ENCODE measurements at regions not wholly inside any gene's neighbourhood (a gene's known extent, or its start where the extent isn't known, plus 50 kb on each side); places are given as distances from the start of the nearest gene placed in this dataset.
"Not testable (repeated sequence)": the region's sequence is repeated elsewhere in the genome, so short reads cannot be mapped to it uniquely, and the experiment has no call there.

- not testable (repeated sequence) for H3K4me1 Mint-ChIP-seq
Measured at GRCh38 chr4:131724847-131725246, 1424.2 kb upstream of the PCDH10 start.

DNA sequence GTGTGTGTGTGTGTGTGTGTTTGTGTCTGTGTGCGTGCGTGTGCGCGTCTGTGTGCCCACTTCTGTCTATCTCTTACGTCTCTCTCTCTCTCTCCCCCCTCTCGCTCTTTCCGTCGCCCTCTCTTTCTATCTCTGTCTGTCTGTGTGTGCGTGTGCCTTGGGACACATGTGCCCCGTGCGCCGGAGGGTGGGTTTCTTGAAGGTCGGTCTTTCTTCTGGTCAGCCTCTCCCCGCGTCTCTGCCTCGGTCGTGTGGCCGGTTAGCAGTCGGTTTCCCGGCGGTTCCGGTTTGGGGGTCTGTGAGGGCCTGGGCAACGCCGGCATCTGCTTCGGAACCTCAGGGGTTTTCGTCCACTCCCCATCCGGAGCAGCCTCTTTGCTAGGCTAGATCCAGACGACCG is 1423.6 kb upstream of the PCDH10 start:
- H3K4me1 Mint-ChIP-seq; H3K36me3 Mint-ChIP-seq; H3K4me3 Mint-ChIP-seq; H3K27me3 Mint-ChIP-seq (ENCODE audit: low read depth in 3 of 3); DNase-seq; H3K27ac Mint-ChIP-seq: not testable (repeated sequence)
- peaks cover 4 to 40% (median 18%) of the 10 kb centered on the region in 6 donors for H3K9me3 Mint-ChIP-seq

More at GRCh38 chr4:131724847-131725246, 1424.2 kb upstream of the PCDH10 start:
- not testable (repeated sequence) for H3K27ac Mint-ChIP-seq; H3K36me3 Mint-ChIP-seq; H3K27me3 Mint-ChIP-seq (ENCODE audit: low read depth in 3 of 3); H3K4me3 Mint-ChIP-seq
- DNase-seq: peak; percentile 24 to 43 (median 42)
- peaks cover 4 to 34% (median 18%) of the 10 kb centered on the region in 6 donors for H3K9me3 Mint-ChIP-seq

DNA sequence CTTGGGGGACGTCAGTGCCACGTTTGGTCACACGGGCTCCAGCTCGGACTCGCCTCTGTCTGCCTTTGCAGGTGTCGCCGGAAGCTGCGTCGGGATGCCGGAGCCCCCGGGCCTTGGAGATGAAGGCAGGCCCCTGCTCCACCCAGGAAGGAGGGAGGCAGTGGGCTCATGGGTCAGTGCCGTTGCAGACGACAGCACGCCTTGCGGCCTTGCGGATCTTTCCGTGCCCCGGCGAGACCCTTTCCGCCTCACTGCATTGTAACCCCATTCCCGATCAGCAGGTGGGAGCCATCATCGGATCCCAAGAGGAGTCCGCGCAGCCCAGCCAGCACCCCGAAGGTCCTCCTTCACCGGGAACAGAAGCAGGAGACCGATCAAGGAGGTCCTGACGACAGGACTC is 1422.2 kb upstream of the PCDH10 start:
- H3K4me3 Mint-ChIP-seq; H3K36me3 Mint-ChIP-seq; H3K27ac Mint-ChIP-seq; DNase-seq; H3K27me3 Mint-ChIP-seq (ENCODE audit: low read depth in 3 of 3); H3K4me1 Mint-ChIP-seq: not testable (repeated sequence)
- peaks cover 4 to 35% (median 14%) of the 10 kb centered on the region in 6 donors for H3K9me3 Mint-ChIP-seq

GRCh38 chr4:131727418-131727817 is 1421.7 kb upstream of the PCDH10 start:
- peaks cover 4 to 35% (median 12%) of the 10 kb centered on the region in 6 donors for H3K9me3 Mint-ChIP-seq
- DNase-seq: not testable (repeated sequence)

DNA sequence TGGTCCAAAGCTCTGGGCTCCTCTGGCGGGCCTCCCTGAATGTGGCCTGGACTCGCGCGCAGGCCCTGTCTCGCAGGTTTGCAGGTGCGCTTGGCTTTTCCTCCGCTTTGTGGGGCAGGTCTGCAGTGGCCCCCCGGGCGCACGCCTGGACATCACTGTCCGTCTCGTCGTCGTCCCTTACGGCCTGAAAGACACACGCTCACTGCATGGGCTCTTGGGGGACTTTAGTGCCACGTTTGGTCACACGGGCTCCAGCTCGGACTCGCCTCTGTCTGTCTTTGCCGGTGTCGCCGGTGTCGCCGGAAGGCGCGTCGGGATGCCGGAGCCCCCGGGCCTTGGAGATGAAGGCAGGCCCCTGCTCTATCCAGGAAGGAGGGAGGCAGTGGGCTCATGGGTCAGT is 1419.9 kb upstream of the PCDH10 start:
- H3K4me1 Mint-ChIP-seq; H3K36me3 Mint-ChIP-seq; H3K27ac Mint-ChIP-seq; H3K27me3 Mint-ChIP-seq (ENCODE audit: low read depth in 3 of 3); DNase-seq; H3K4me3 Mint-ChIP-seq: not testable (repeated sequence)
- peaks cover 0 to 35% (median 8%) of the 10 kb centered on the region in 6 donors for H3K9me3 Mint-ChIP-seq

More at GRCh38 chr4:131727418-131727817, 1421.7 kb upstream of the PCDH10 start:
- not testable (repeated sequence) for H3K36me3 Mint-ChIP-seq; H3K27ac Mint-ChIP-seq; H3K4me3 Mint-ChIP-seq; H3K4me1 Mint-ChIP-seq; H3K27me3 Mint-ChIP-seq (ENCODE audit: low read depth in 3 of 3)

DNA sequence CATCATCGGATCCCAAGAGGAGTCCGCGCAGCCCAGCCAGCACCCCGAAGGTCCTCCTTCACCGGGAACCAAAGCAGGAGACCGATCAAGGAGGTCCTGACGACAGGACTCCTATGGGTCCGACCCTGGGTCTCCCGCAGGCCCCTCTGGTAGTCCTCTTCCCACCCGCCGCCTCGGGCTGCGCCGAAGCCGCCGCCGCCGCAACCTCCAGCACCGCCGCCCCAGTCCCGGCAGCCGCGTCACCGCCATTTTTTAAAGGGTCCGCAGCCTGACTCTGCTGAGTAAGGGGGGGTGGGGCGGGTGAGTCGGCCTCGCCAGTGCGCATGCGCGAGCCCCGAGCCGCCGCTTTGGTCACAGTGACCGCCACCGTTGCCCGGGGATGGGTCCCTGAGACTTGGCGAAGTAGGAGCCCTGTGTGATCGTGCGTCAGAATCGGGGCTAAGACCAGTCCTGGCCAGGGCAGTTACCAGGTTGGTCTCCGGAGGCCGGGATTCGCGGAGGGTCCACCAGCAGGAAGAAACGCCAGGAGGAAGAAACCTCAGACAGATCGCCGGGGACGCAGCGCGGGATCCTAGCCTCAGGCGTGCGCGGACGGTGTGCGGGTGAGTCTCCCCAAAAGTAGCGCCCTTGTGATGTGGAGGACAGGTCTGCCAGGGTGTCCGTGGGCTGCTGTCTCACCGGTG is 1419.2 kb upstream of the PCDH10 start:
- H3K9me3 Mint-ChIP-seq: peaks cover 0 to 35% (median 8%) of the 10 kb centered on the region in 6 donors
- H3K4me3 Mint-ChIP-seq; H3K36me3 Mint-ChIP-seq; H3K27ac Mint-ChIP-seq; H3K27me3 Mint-ChIP-seq (ENCODE audit: low read depth in 3 of 3); H3K4me1 Mint-ChIP-seq; DNase-seq: not testable (repeated sequence)

- not testable (repeated sequence) for H3K4me1 Mint-ChIP-seq
Measured at GRCh38 chr4:131730574-131730973, 1418.5 kb upstream of the PCDH10 start.

GRCh38 chr4:131732034-131732630 is 1417.0 kb upstream of the PCDH10 start:
- not testable (repeated sequence) for H3K27me3 Mint-ChIP-seq (ENCODE audit: low read depth in 3 of 3); H3K36me3 Mint-ChIP-seq

More at GRCh38 chr4:131730574-131730973, 1418.5 kb upstream of the PCDH10 start:
- not testable (repeated sequence) for DNase-seq; H3K27me3 Mint-ChIP-seq (ENCODE audit: low read depth in 3 of 3); H3K27ac Mint-ChIP-seq; H3K36me3 Mint-ChIP-seq; H3K4me3 Mint-ChIP-seq
- peaks cover 0 to 30% (median 6%) of the 10 kb centered on the region in 6 donors for H3K9me3 Mint-ChIP-seq

GRCh38 chr4:131734321-131734720 is 1414.8 kb upstream of the PCDH10 start:
- H3K27me3 Mint-ChIP-seq (ENCODE audit: low read depth in 3 of 3); H3K36me3 Mint-ChIP-seq; DNase-seq; H3K4me1 Mint-ChIP-seq; H3K27ac Mint-ChIP-seq; H3K4me3 Mint-ChIP-seq: not testable (repeated sequence)
- peaks cover 0 to 20% (median 3%) of the 10 kb centered on the region in 6 donors for H3K9me3 Mint-ChIP-seq

More at GRCh38 chr4:131732034-131732630, 1417.0 kb upstream of the PCDH10 start:
- H3K4me1 Mint-ChIP-seq, H3K27ac Mint-ChIP-seq, H3K4me3 Mint-ChIP-seq, DNase-seq: not testable (repeated sequence)
- H3K9me3 Mint-ChIP-seq: peaks cover 0 to 25% (median 6%) of the 10 kb centered on the region in 6 donors

DNA sequence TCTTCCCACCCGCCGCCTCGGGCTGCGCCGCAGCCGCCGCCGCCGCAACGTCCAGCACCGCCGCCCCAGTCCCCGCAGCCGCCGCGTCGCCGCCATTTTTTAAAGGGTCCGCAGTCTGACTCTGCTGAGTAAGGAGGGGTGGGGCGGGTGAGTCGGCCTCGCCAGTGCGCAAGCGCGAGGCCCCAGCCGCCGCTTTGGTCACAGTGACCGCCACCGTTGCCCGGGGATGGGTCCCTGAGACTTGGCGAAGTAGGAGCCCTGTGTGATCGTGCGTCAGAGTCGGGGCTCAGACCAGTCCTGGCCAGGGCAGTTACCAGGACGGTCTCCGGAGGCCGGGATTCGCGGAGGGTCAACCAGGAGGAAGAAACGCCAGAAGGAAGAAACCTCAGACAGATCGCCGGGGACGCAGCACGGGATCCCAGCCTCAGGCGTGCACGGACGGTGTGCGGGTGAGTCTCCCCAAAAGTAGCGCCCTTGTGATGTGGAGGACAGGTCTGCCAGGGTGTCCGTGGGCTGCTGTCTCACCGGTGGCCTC is 1414.2 kb upstream of the PCDH10 start:
- not testable (repeated sequence) for H3K27ac Mint-ChIP-seq; H3K4me3 Mint-ChIP-seq; H3K4me1 Mint-ChIP-seq; H3K27me3 Mint-ChIP-seq (ENCODE audit: low read depth in 3 of 3); DNase-seq; H3K36me3 Mint-ChIP-seq
- H3K9me3 Mint-ChIP-seq: peaks cover 0 to 20% (median 3%) of the 10 kb centered on the region in 6 donors

DNA sequence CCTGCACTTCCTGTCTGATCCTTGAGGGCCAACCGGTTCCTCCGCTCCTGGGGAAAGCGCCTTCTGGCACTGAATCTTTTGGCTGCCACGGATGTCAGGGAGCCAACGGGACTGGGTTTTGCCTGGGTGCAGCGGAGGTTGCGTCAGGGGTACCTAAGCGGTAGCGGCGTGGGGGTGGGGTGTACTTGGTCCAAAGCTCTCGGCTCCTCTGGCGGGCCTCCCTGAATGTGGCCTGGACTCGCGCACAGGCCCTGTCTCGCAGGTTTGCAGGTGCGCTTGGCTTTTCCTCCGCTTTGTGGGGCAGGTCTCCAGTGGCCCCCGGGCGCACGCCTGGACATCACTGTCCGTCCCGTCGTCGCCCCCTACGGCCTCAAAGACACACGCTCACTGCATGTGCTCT is 1410.1 kb upstream of the PCDH10 start:
- H3K27me3 Mint-ChIP-seq (ENCODE audit: low read depth in 3 of 3); H3K9me3 Mint-ChIP-seq; DNase-seq; H3K4me3 Mint-ChIP-seq; H3K4me1 Mint-ChIP-seq; H3K27ac Mint-ChIP-seq; H3K36me3 Mint-ChIP-seq: not testable (repeated sequence)

- not testable (repeated sequence) for H3K9me3 Mint-ChIP-seq; H3K27ac Mint-ChIP-seq; H3K27me3 Mint-ChIP-seq (ENCODE audit: low read depth in 3 of 3); H3K4me1 Mint-ChIP-seq; H3K36me3 Mint-ChIP-seq; DNase-seq; H3K4me3 Mint-ChIP-seq
Measured at GRCh38 chr4:131741836-131742235, 1407.3 kb upstream of the PCDH10 start.

DNA sequence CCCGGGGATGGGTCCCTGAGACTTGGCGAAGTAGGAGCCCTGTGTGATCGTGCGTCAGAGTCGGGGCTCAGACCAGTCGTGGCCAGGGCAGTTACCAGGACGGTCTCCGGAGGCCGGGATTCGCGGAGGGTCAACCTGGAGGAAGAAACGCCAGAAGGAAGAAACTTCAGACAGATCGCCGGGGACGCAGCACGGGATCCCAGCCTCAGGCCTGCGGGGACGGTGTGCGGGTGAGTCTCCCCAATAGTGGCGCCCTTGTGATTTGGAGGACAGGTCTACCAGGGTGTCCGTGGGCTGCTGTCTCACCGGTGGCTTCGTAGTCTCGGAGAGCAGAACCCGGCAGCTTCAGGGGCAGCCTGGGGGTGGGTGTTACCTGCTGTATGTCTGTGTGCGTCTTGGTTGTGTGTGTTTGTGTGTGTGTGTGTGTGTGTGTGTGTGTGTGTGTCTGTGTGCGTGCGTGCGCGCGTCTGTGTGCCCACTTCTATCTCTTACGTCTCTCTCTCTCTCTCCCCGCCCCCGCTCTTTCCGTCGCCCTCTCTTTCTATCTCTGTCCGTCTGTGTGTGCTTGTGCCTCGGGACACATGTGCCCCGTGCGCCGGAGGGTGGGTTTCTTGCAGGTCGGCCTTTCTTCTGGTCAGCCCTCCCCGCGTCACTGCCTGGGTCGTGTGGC is 1406.4 kb upstream of the PCDH10 start:
- not testable (repeated sequence) for H3K27me3 Mint-ChIP-seq (ENCODE audit: low read depth in 3 of 3); H3K9me3 Mint-ChIP-seq; DNase-seq; H3K36me3 Mint-ChIP-seq; H3K27ac Mint-ChIP-seq; H3K4me3 Mint-ChIP-seq; H3K4me1 Mint-ChIP-seq

- H3K9me3 Mint-ChIP-seq: not testable (repeated sequence)
Measured at GRCh38 chr4:131743348-131743747, 1405.7 kb upstream of the PCDH10 start.

More at GRCh38 chr4:131743348-131743747, 1405.7 kb upstream of the PCDH10 start:
- not testable (repeated sequence) for DNase-seq; H3K4me1 Mint-ChIP-seq; H3K4me3 Mint-ChIP-seq; H3K27ac Mint-ChIP-seq; H3K27me3 Mint-ChIP-seq (ENCODE audit: low read depth in 3 of 3); H3K36me3 Mint-ChIP-seq
